ENCODE measurements at regions not wholly inside any gene's neighbourhood (a gene's known extent, or its start where the extent isn't known, plus 50 kb on each side); places are given as distances from the start of the nearest gene placed in this dataset.

DNA sequence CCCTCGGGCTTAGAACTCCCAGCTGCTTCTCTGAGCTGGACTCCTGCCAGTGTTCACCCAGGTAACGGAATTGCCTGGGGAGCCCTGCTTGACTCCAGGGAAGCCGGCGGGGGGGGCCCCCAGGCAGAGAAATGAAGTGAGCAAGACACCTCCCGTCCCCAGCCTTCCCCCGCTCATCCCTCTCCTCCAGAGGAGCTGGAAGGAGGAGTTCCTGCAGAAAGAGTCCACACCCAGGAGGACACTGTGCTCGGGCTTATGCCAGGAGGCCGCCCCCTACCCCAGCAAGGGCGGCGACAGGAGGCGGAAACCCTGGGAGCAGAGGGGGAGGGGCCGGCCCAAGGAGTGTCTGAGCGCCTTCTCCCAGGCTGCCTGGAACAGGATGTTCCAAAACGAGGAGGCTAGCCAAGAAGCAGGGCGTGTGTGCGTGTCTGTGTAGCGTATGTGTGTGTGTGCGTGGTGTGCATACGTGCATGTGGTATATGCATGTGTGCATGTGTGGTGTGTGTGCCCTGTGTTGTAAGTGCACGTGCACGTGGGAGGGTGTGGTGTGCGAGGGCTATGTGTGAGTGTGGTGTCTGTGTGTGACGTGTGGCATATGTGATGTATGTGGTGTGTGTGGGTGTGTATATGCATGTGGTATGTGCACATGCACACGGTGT is 511.3 kb downstream of the SHQ1 start:
- no peak for TF ChIP-seq POLR2A (IDR thresholded peaks at IDR 0.05)
- TF ChIP-seq, protein P1, sequence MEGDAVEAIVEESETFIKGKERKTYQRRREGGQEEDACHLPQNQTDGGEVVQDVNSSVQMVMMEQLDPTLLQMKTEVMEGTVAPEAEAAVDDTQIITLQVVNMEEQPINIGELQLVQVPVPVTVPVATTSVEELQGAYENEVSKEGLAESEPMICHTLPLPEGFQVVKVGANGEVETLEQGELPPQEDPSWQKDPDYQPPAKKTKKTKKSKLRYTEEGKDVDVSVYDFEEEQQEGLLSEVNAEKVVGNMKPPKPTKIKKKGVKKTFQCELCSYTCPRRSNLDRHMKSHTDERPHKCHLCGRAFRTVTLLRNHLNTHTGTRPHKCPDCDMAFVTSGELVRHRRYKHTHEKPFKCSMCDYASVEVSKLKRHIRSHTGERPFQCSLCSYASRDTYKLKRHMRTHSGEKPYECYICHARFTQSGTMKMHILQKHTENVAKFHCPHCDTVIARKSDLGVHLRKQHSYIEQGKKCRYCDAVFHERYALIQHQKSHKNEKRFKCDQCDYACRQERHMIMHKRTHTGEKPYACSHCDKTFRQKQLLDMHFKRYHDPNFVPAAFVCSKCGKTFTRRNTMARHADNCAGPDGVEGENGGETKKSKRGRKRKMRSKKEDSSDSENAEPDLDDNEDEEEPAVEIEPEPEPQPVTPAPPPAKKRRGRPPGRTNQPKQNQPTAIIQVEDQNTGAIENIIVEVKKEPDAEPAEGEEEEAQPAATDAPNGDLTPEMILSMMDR (IDR thresholded peaks at IDR 0.05 in 4 of 5, conservative IDR thresholded peaks at IDR 0.05 in 1 of 5), result no peak
- Histone ChIP-seq H3K36me3 (no peaks in the 10 kb centered on the region), H3K4me3 (peak overlapping the region in 2 of 4 donors; percentile 6 to 15), H3K27me3 (no peaks in the 10 kb centered on the region), H3K9me3 (no peaks in the 10 kb centered on the region), H3K27ac (peak overlapping the region in 1 of 4 donors; percentile 26), H3K4me1 (peaks cover 8 to 13% of the 10 kb centered on the region in 2 donors)
- intact Hi-C loops (cut with DNase I; ENCODE audit: low total_unique reads), result no loop called here
- in situ Hi-C loops (cut with MboI; ENCODE audit: low sequenced_read_pairs in 4 of 4), result no loop called here
- peak; percentile 52 to 81 for DNase-seq
- ATAC-seq, result peak; percentile 57 to 73

DNA sequence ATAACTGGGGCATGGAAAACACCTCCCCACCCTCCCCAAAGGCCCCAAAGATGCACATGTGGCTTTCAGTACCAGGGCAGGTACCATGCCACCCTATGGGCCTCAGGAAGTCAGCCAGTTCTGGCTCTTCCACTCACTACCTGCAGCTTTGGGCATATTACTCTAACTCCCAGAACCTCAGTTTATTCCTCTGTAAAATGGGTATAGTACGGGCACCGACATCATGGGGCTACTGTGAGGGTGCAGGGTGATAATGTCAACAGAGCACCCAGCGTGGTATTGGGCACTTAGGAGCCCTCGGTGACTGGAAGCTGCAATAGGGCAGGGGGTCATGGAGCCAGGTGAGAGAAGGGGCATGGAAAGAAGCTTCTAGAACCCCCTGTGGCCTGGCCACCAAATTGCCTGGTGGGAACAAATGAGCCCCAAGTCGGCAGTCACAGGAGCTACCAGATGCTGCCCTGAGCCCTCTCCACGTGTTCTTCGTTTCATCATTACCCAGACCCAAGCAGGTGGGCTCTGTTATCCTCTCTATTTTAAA is 512.1 kb downstream of the SHQ1 start:
- in situ Hi-C loops (cut with MboI; ENCODE audit: low sequenced_read_pairs in 4 of 4) (no loop called here), intact Hi-C loops (cut with DNase I; ENCODE audit: low total_unique reads) (no loop called here)
- H3K9me3 ChIP-seq, result no peaks in the 10 kb centered on the region
- H3K4me1 ChIP-seq, result peaks cover 8 to 13% of the 10 kb centered on the region in 2 donors
- no peaks in the 10 kb centered on the region for H3K27me3 ChIP-seq
- no peaks in the 10 kb centered on the region for H3K36me3 ChIP-seq
- TF ChIP-seq POLR2A (IDR thresholded peaks at IDR 0.05), result no peak
- TF ChIP-seq, protein P1 (IDR thresholded peaks at IDR 0.05 in 4 of 5, conservative IDR thresholded peaks at IDR 0.05 in 1 of 5), result no peak
- no peak for ATAC-seq
- no peak overlapping the region for H3K27ac ChIP-seq
- no peak for DNase-seq
- H3K4me3 ChIP-seq, result no peak overlapping the region

DNA sequence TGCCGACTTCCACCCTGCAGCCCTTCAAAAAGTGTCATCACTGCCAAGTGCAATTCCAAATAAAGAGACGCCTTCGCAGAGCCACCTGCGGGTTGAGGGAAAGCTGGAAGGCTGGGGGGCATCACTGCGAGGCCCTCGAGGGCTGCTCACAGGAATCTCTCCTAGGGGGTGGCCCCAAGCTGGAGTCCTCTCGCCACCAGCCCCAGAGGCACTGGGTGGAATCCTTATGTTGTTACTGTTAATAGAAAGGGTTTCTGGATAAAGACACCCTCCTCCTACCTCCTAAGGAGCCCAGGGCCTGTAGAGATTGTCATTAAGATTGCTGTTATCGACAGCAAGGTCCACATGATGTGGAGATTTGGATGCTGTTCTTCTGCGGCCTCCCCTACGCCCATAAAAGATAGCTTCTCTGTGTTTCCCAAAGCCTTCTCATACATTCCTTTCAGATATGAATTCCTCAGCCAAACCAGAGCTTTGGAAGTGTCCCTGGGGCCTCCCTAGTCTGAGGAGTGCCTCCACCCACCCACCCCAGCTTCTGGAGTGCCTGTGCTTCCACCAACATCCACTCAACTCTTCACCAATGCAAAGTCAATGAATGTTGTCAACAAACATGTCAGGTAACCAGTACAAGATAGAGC is 512.7 kb downstream of the SHQ1 start:
- Histone ChIP-seq H3K9me3 (no peaks in the 10 kb centered on the region), H3K27me3 (no peaks in the 10 kb centered on the region), H3K4me1 (peaks cover 8 to 13% of the 10 kb centered on the region in 2 donors), H3K36me3 (no peaks in the 10 kb centered on the region), H3K27ac (no peak overlapping the region), H3K4me3 (no peak overlapping the region)
- intact Hi-C loops (cut with DNase I; ENCODE audit: low total_unique reads), result no loop called here
- no peak for TF ChIP-seq POLR2A (IDR thresholded peaks at IDR 0.05)
- TF ChIP-seq, protein P1 (IDR thresholded peaks at IDR 0.05 in 4 of 5, conservative IDR thresholded peaks at IDR 0.05 in 1 of 5), result no peak
- ATAC-seq (no peak), DNase-seq (no peak)
- in situ Hi-C loops (cut with MboI; ENCODE audit: low sequenced_read_pairs in 4 of 4), result no loop called here

DNA sequence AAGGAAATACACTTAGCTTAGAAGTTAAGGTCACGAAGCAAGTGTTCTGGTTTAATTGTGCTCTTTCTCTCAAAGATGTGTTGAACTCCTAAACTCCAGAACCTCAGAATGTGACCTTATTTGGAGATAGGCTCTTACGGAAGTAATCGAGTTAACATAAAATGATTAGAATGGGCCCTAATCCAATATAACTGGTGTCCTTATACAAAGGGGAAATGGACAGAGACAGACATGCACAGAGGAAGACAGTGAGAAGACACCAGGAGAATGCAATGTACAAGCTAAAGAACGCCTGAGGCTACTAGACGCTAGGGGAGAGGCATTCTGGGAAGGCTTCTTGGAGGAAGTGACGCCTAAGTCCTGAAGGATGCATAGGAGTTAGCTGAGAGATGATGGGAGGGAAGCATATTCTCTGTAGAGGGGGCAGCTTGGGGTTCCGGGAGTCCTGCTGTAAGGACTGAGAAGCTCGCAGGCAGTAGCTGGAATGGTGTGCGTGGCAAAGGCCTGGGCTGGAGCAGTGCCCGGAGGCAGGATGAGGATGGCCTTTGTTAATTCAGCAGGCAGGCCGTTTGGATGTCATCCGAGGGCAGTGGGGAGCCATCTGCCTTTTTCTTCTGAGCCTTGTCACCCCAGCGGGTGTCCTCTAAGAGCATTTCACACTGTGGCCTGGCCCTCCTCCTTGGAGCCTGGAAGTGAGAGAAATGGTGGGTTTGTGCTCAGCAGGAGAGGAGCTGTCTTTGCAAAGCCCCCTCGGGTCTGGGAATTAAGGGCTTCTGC is 513.4 kb downstream of the SHQ1 start:
- H3K4me1 ChIP-seq, result peaks cover 8 to 13% of the 10 kb centered on the region in 2 donors
- H3K9me3 ChIP-seq, result no peaks in the 10 kb centered on the region
- intact Hi-C loops (cut with DNase I; ENCODE audit: low total_unique reads) (no loop called here), in situ Hi-C loops (cut with MboI; ENCODE audit: low sequenced_read_pairs in 4 of 4) (no loop called here)
- TF ChIP-seq POLR2A (IDR thresholded peaks at IDR 0.05), result no peak
- TF ChIP-seq, protein P1 (IDR thresholded peaks at IDR 0.05 in 4 of 5, conservative IDR thresholded peaks at IDR 0.05 in 1 of 5), result no peak
- ATAC-seq, result no peak
- no peak overlapping the region for H3K27ac ChIP-seq
- H3K4me3 ChIP-seq, result no peak overlapping the region
- DNase-seq, result no peak
- no peaks in the 10 kb centered on the region for H3K36me3 ChIP-seq
- no peaks in the 10 kb centered on the region for H3K27me3 ChIP-seq

Data from gastrocnemius medialis (tissue), 4 donors.